Glutamatergic neuron (in vitro differentiated cells): ENCODE measurements at regions not wholly inside any gene's neighbourhood (a gene's known extent, or its start where the extent isn't known, plus 50 kb on each side); places are given as distances from the start of the nearest gene placed in this dataset.
"Not testable (repeated sequence)": the region's sequence is repeated elsewhere in the genome, so short reads cannot be mapped to it uniquely, and the experiment has no call there.

Source experiments
- DNase-seq: peaks from one replicate; pipeline ENCODE4 v3.0.0; 2022
- H3K27ac Mint-ChIP-seq: one replicate; pipeline ENCODE4 v1.8.0; 2020; ENCODE audit warnings: mild to moderate bottlenecking, mixed read lengths, inconsistent platforms; ENCODE audit not compliant: unreplicated experiment
- H3K27me3 Mint-ChIP-seq: one replicate; pipeline ENCODE4 v1.8.0; 2020; ENCODE audit warnings: mild to moderate bottlenecking, moderate library complexity, mixed read lengths, inconsistent platforms; ENCODE audit not compliant: unreplicated experiment
- H3K36me3 Mint-ChIP-seq: one replicate; pipeline ENCODE4 v1.8.0; 2020; ENCODE audit warnings: mild to moderate bottlenecking, mixed read lengths, inconsistent platforms; ENCODE audit not compliant: unreplicated experiment
- H3K4me1 Mint-ChIP-seq: one replicate; pipeline ENCODE4 v1.8.0; 2020; ENCODE audit warnings: mild to moderate bottlenecking, low read depth, mixed read lengths, inconsistent platforms; ENCODE audit not compliant: unreplicated experiment
- H3K4me3 Mint-ChIP-seq: one replicate; pipeline ENCODE4 v1.8.0; 2020; ENCODE audit warnings: mild to moderate bottlenecking, mixed read lengths, inconsistent platforms; ENCODE audit not compliant: unreplicated experiment
- H3K9me3 Mint-ChIP-seq: one replicate; pipeline ENCODE4 v1.8.0; 2020; ENCODE audit warnings: mild to moderate bottlenecking, moderate library complexity, mixed read lengths, inconsistent platforms; ENCODE audit not compliant: unreplicated experiment
- CTCF ChIP-seq: fragments of 200-600 bp; sonication (generic); IDR thresholded peaks from one replicate; pipeline ENCODE4 v1.5.0; 2021; ENCODE audit not compliant: partially characterized antibody, unreplicated experiment

- TF ChIP-seq CTCF = no peak
- Mint-ChIP-seq H3K36me3 (no peaks in the 10 kb centered on the region), H3K4me1 (no peaks in the 10 kb centered on the region), H3K27me3 (peaks cover 2% of the 10 kb centered on the region), H3K27ac (no peak overlapping the region), H3K9me3 (no peaks in the 10 kb centered on the region), H3K4me3 (no peak overlapping the region)
- no peak for DNase-seq
Observed at GRCh38 chr5:9815051-9815450, 184.9 kb upstream of the TAS2R1 start.

GRCh38 chr5:9813305-9813704 lies 183.2 kb upstream of the TAS2R1 start:
- Mint-ChIP-seq H3K36me3 (no peaks in the 10 kb centered on the region), H3K27me3 (peaks cover 2% of the 10 kb centered on the region), H3K27ac (no peak overlapping the region), H3K9me3 (no peaks in the 10 kb centered on the region), H3K4me3 (no peak overlapping the region), H3K4me1 (no peaks in the 10 kb centered on the region)
- TF ChIP-seq CTCF = no peak
- DNase-seq = no peak

- not testable (repeated sequence) for H3K9me3 Mint-ChIP-seq, H3K27me3 Mint-ChIP-seq, H3K36me3 Mint-ChIP-seq, H3K27ac Mint-ChIP-seq, H3K4me1 Mint-ChIP-seq, H3K4me3 Mint-ChIP-seq, DNase-seq
Observed at GRCh38 chr5:9807366-9807765, 177.2 kb upstream of the TAS2R1 start.

- no peaks in the 10 kb centered on the region for H3K4me1 Mint-ChIP-seq
- H3K27me3 Mint-ChIP-seq = peaks cover under 1% of the 10 kb centered on the region
- no peak for DNase-seq
- H3K9me3 Mint-ChIP-seq = peaks cover 2% of the 10 kb centered on the region
- no peak for TF ChIP-seq CTCF
- no peaks in the 10 kb centered on the region for H3K36me3 Mint-ChIP-seq
- no peak overlapping the region for H3K4me3 Mint-ChIP-seq
- no peak overlapping the region for H3K27ac Mint-ChIP-seq
Observed at GRCh38 chr5:9801908-9802307, 171.8 kb upstream of the TAS2R1 start.

- no peak for DNase-seq
- no peaks in the 10 kb centered on the region for H3K4me1 Mint-ChIP-seq
- H3K4me3 Mint-ChIP-seq = no peak overlapping the region
- no peak for TF ChIP-seq CTCF
- H3K27ac Mint-ChIP-seq = no peak overlapping the region
- peaks cover 3% of the 10 kb centered on the region for H3K9me3 Mint-ChIP-seq
- H3K36me3 Mint-ChIP-seq = no peaks in the 10 kb centered on the region
- H3K27me3 Mint-ChIP-seq = peaks cover 3% of the 10 kb centered on the region
Observed at GRCh38 chr5:9799606-9800005, 169.5 kb upstream of the TAS2R1 start.

GRCh38 chr5:9790276-9790675 lies 160.1 kb upstream of the TAS2R1 start:
- Mint-ChIP-seq H3K27me3 (no peaks in the 10 kb centered on the region), H3K9me3 (peaks cover 2% of the 10 kb centered on the region), H3K4me1 (no peaks in the 10 kb centered on the region), H3K36me3 (no peaks in the 10 kb centered on the region), H3K4me3 (no peak overlapping the region), H3K27ac (no peak overlapping the region)
- no peak for DNase-seq
- TF ChIP-seq CTCF = no peak
